ENCODE measurements at regions not wholly inside any gene's neighbourhood (a gene's known extent, or its start where the extent isn't known, plus 50 kb on each side); places are given as distances from the start of the nearest gene placed in this dataset.

GRCh38 chr15:99474909-99475753 is 90.7 kb upstream of the MEF2A start:
- POLR2A ChIA-PET = interaction anchor here (0.8 kb wide), 1 partner anchor 93 kb away, joined by 3 read pairs; no protein-coding TSS in a partner anchor
- no peaks in the 10 kb centered on the region for H3K9me3 ChIP-seq (ENCODE audit: control insufficient read depth, insufficient read depth, low read depth, low read length)
- CTCF ChIA-PET = interaction anchor here (0.5 to 1.4 kb wide), 6 partner anchors 11 to 402 kb away, joined by 3 to 4 read pairs (median 3); no protein-coding TSS in a partner anchor
- H3K4me1 ChIP-seq (ENCODE audit: control insufficient read depth, insufficient read depth, low read length) = peaks cover 2% of the 10 kb centered on the region; the same call in 1 of the 2 replicates
- H3K4me3 ChIP-seq (ENCODE audit: low read depth, low read length) = no peak overlapping the region
- H3K27ac ChIP-seq (ENCODE audit: extremely low read depth, low read depth, low read length) = no peak overlapping the region
- TF ChIP-seq ZNF341 (tag by site-specific recombination; IDR thresholded peaks at IDR 0.05; ENCODE audit: low read depth) = peak; percentile 46
- 0 out of 2 replicates have a peak, but pooled peaks have one; percentile 29 for TF ChIP-seq KLF9 (tag by site-specific recombination; IDR thresholded peaks at IDR 0.05; ENCODE audit: low read depth)
- no peak for TF ChIP-seq PRDM2 (tag by site-specific recombination; IDR thresholded peaks at IDR 0.05; ENCODE audit: borderline replicate concordance)
- no peaks in the 10 kb centered on the region for H3K36me3 ChIP-seq (ENCODE audit: control insufficient read depth in 2 of 2, insufficient read depth in 1 of 2, low read length in 2 of 2)

GRCh38 chr15:99475754-99476412 is 89.9 kb upstream of the MEF2A start:
- peaks cover 2% of the 10 kb centered on the region; the same call in 1 of the 2 replicates for H3K4me1 ChIP-seq (ENCODE audit: control insufficient read depth, insufficient read depth, low read length)
- H3K9me3 ChIP-seq (ENCODE audit: control insufficient read depth, insufficient read depth, low read depth, low read length) = no peaks in the 10 kb centered on the region
- H3K4me3 ChIP-seq (ENCODE audit: low read depth, low read length) = no peak overlapping the region
- H3K27ac ChIP-seq (ENCODE audit: extremely low read depth, low read depth, low read length) = no peak overlapping the region
- no peak for TF ChIP-seq ZNF529 (tag by site-specific recombination; IDR thresholded peaks at IDR 0.05; ENCODE audit: insufficient replicate concordance)
- TF ChIP-seq ZNF513 (tag by site-specific recombination; IDR thresholded peaks at IDR 0.05) = no peak
- no peak for TF ChIP-seq KLF8 (tag by site-specific recombination; IDR thresholded peaks at IDR 0.05)
- TF ChIP-seq GLIS1 (tag by site-specific recombination; IDR thresholded peaks at IDR 0.05) = no peak
- TF ChIP-seq INSM2 (tag by site-specific recombination; IDR thresholded peaks at IDR 0.05) = no peak
- no peaks in the 10 kb centered on the region for H3K36me3 ChIP-seq (ENCODE audit: control insufficient read depth in 2 of 2, insufficient read depth in 1 of 2, low read length in 2 of 2)
- POLR2A ChIA-PET = no interaction called here
- CTCF ChIA-PET = interaction anchor here (0.6 kb wide), 2 partner anchors 49 to 279 kb away, joined by 3 read pairs; no protein-coding TSS in a partner anchor

All from HEK293 (cell line).